HUES48 (cell line): ENCODE measurements at regions not wholly inside any gene's neighbourhood (a gene's known extent, or its start where the extent isn't known, plus 50 kb on each side); places are given as distances from the start of the nearest gene placed in this dataset.

Source experiments
- H3K27ac ChIP-seq: one replicate; pipeline ENCODE4 v1.7.0; 2013; ENCODE audit warnings: low read depth, low read length, inconsistent platforms
- H3K27me3 ChIP-seq: 2 replicates; pipeline ENCODE4 v1.6.1; 2013; ENCODE audit warnings: mild to moderate bottlenecking, low read length; ENCODE audit not compliant: control insufficient read depth, insufficient read depth
- H3K36me3 ChIP-seq: 2 replicates; pipeline ENCODE4 v1.6.1; 2013; ENCODE audit warnings: low read length; ENCODE audit not compliant: control insufficient read depth, insufficient read depth
- H3K4me1 ChIP-seq: 2 replicates; pipeline ENCODE4 v1.6.1; 2013; ENCODE audit warnings: mild to moderate bottlenecking, low read length; ENCODE audit not compliant: control insufficient read depth, insufficient read depth
- H3K4me3 ChIP-seq: 2 replicates; pipeline ENCODE4 v1.5.1; 2013; ENCODE audit warnings: mild to moderate bottlenecking, low read depth, low read length
- H3K9ac ChIP-seq: 2 replicates; pipeline ENCODE4 v1.6.1; 2013; ENCODE audit warnings: mild to moderate bottlenecking, low read depth, low read length, moderate library complexity
- H3K9me3 ChIP-seq: 2 replicates; pipeline ENCODE4 v1.6.1; 2013; ENCODE audit warnings: low read length; ENCODE audit not compliant: control insufficient read depth, insufficient read depth

- no peaks in the 10 kb centered on the region for H3K27me3 ChIP-seq
- H3K4me1 ChIP-seq = no peaks in the 10 kb centered on the region
- H3K36me3 ChIP-seq = no peaks in the 10 kb centered on the region
- H3K4me3 ChIP-seq = no peak overlapping the region
- H3K9ac ChIP-seq = no peak overlapping the region
- H3K27ac ChIP-seq = no peak overlapping the region
- H3K9me3 ChIP-seq = peaks cover 57% of the 10 kb centered on the region
These were observed 1960.9 kb upstream of the DEFB115 start for GRCh38 chr20:29296256-29297230.

DNA sequence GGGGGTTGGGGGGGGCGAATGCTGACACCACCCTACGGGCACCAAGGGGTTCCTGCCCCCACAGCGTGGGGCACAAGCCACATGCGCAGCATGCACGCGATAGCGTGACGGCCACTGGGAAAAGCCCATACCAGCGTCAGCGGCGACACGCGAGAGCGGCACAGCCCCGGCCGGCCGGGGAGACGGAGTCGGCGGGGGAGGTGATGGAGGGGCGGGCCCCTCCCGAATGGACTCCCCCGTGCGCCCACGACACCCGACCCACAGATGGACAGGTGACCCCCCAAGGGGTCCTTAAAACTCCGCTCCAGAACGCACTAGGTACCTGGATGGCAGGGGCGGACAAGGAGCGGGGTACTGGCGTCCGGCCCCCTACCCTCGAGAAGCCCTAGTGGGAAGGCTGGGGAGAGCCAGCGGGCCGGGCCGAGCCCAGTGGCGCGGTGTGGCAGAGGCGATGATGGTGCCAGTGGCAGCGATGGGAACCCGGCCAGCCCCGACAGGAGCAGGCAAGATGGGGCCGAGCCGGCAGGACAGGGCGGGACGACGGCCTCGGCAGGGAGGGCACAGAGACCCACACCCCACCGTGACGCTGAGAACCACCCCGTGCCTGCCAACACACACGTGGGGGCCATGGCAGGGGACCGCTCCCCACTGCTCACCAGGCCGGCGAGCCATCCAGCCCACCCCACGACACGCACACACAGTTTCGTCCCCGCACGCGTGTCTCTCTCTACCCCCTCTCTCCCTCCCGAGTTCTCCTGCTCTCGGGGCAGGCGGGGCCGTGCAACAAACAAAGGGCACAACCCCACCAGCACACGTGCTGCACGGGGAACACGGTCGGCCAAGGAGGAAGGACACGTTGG lies 1959.8 kb upstream of the DEFB115 start:
- no peaks in the 10 kb centered on the region for H3K36me3 ChIP-seq
- no peak overlapping the region for H3K27ac ChIP-seq
- H3K27me3 ChIP-seq = no peaks in the 10 kb centered on the region
- H3K9me3 ChIP-seq = peaks cover 65% of the 10 kb centered on the region
- H3K4me3 ChIP-seq = no peak overlapping the region
- no peaks in the 10 kb centered on the region for H3K4me1 ChIP-seq
- H3K9ac ChIP-seq = no peak overlapping the region

- Histone ChIP-seq H3K9me3 (peaks cover 71% of the 10 kb centered on the region), H3K4me1 (no peaks in the 10 kb centered on the region), H3K4me3 (no peak overlapping the region), H3K36me3 (no peaks in the 10 kb centered on the region), H3K27me3 (no peaks in the 10 kb centered on the region), H3K27ac (no peak overlapping the region), H3K9ac (no peak overlapping the region)
These were observed 1959.2 kb upstream of the DEFB115 start for GRCh38 chr20:29298271-29298590.

GRCh38 chr20:29298759-29299613 lies 1958.5 kb upstream of the DEFB115 start:
- Histone ChIP-seq H3K4me3 (no peak overlapping the region), H3K9me3 (peaks cover 79% of the 10 kb centered on the region), H3K27ac (no peak overlapping the region), H3K9ac (no peak overlapping the region), H3K4me1 (no peaks in the 10 kb centered on the region), H3K27me3 (no peaks in the 10 kb centered on the region), H3K36me3 (no peaks in the 10 kb centered on the region)

GRCh38 chr20:29299811-29300578 lies 1957.5 kb upstream of the DEFB115 start:
- H3K9me3 ChIP-seq = peaks cover 89% of the 10 kb centered on the region
- H3K27me3 ChIP-seq = no peaks in the 10 kb centered on the region
- H3K27ac ChIP-seq = no peak overlapping the region
- no peak overlapping the region for H3K4me3 ChIP-seq
- no peaks in the 10 kb centered on the region for H3K36me3 ChIP-seq
- H3K9ac ChIP-seq = no peak overlapping the region
- H3K4me1 ChIP-seq = no peaks in the 10 kb centered on the region

GRCh38 chr20:29300579-29301551 lies 1956.6 kb upstream of the DEFB115 start:
- H3K9me3 ChIP-seq = peaks cover 90% of the 10 kb centered on the region
- no peaks in the 10 kb centered on the region for H3K27me3 ChIP-seq
- no peak overlapping the region for H3K9ac ChIP-seq
- no peak overlapping the region for H3K27ac ChIP-seq
- H3K36me3 ChIP-seq = no peaks in the 10 kb centered on the region
- H3K4me1 ChIP-seq = no peaks in the 10 kb centered on the region
- H3K4me3 ChIP-seq = no peak overlapping the region

- H3K9me3 ChIP-seq = peaks cover 90% of the 10 kb centered on the region
- no peak overlapping the region for H3K27ac ChIP-seq
- no peaks in the 10 kb centered on the region for H3K4me1 ChIP-seq
- H3K27me3 ChIP-seq = no peaks in the 10 kb centered on the region
- no peak overlapping the region for H3K9ac ChIP-seq
- H3K4me3 ChIP-seq = no peak overlapping the region
- H3K36me3 ChIP-seq = no peaks in the 10 kb centered on the region
These were observed 1955.7 kb upstream of the DEFB115 start for GRCh38 chr20:29301624-29302259.

DNA sequence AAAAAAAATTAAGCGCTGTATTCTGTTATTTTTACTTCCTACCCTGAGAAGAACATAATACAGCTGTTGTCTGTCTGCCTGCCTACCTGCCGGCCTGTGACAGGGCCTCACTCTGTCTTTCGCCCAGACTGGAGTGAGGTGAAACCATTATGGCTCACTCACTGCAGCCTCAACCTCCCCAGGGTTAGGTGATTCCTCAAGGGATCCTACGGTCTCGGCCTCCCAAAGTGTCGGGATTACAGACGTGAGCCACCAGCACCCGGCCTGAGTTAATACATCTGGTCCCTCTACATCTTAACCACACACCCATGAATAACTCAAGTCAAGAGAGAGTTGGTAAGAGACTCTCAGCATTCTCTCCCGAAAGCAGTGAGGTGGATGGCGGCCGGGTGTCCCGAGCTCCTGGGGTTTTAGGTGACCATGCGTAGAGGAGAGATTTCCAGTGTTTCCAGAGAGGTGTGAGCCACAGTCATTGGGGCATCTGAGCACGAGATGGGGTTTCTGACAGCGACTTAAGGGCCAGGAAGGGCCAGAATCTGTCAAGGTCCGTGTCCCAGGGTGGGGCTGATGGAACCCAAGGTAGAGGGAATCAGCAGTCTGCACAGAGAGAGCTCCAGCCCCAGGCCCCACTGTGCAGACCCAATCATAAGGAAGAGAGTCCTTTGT lies 1954.4 kb upstream of the DEFB115 start:
- no peak overlapping the region for H3K9ac ChIP-seq
- no peak overlapping the region for H3K27ac ChIP-seq
- no peaks in the 10 kb centered on the region for H3K4me1 ChIP-seq
- H3K4me3 ChIP-seq = no peak overlapping the region
- H3K36me3 ChIP-seq = no peaks in the 10 kb centered on the region
- peaks cover 88% of the 10 kb centered on the region for H3K9me3 ChIP-seq
- no peaks in the 10 kb centered on the region for H3K27me3 ChIP-seq
